ENCODE measurements at regions not wholly inside any gene's neighbourhood (a gene's known extent, or its start where the extent isn't known, plus 50 kb on each side); places are given as distances from the start of the nearest gene placed in this dataset.
A peak's percentile ranks its signal among the peaks of the same experiment; 100 is the strongest.

DNA sequence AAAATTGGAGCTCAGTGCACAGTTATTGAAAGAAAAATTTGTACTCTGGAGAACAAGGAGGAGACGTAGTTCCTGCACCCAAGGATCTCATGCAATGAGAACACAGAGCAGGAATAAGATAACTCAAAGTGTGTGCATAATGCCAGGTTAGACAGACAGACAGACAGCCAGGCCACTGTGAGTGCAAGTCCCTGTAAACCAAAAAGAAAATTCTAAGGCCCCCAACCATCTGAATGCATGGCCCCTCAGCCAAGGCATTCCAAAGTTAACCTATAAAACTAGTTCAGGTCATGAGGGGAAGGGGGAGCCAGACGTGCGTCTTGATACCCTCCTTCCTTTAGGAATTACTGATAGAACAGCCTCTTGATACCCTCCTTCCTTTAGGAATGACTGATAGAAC, 94.5 kb upstream of the ENPP6 start:
- Histone ChIP-seq H4K20me1 (ENCODE audit: control insufficient read depth, insufficient read depth, low read depth, low read length) (no peaks in the 10 kb centered on the region), H3K79me2 (ENCODE audit: control insufficient read depth, low read length) (no peaks in the 10 kb centered on the region), H3K9me2 (replicated peaks; ENCODE audit: control insufficient read depth, low read length) (no peaks in the 10 kb centered on the region), H3K27ac (ENCODE audit: low read depth, low read length) (no peak overlapping the region), H3K4me3 (ENCODE audit: low read length) (no peak overlapping the region), H3K36me3 (ENCODE audit: control insufficient read depth, low read length) (no peaks in the 10 kb centered on the region), H3K9me3 (ENCODE audit: control insufficient read depth, insufficient read depth, low read length) (no peaks in the 10 kb centered on the region), H3K27me3 (ENCODE audit: control insufficient read depth, low read length) (peaks cover 9% of the 10 kb centered on the region), H3F3A (ENCODE audit: control insufficient read depth, insufficient read depth) (no peaks in the 10 kb centered on the region), H3K4me2 (ENCODE audit: low read length) (no peak overlapping the region), H3K4me1 (ENCODE audit: control insufficient read depth, low read length) (peaks cover 41% of the 10 kb centered on the region)
- TF ChIP-seq, protein P1, sequence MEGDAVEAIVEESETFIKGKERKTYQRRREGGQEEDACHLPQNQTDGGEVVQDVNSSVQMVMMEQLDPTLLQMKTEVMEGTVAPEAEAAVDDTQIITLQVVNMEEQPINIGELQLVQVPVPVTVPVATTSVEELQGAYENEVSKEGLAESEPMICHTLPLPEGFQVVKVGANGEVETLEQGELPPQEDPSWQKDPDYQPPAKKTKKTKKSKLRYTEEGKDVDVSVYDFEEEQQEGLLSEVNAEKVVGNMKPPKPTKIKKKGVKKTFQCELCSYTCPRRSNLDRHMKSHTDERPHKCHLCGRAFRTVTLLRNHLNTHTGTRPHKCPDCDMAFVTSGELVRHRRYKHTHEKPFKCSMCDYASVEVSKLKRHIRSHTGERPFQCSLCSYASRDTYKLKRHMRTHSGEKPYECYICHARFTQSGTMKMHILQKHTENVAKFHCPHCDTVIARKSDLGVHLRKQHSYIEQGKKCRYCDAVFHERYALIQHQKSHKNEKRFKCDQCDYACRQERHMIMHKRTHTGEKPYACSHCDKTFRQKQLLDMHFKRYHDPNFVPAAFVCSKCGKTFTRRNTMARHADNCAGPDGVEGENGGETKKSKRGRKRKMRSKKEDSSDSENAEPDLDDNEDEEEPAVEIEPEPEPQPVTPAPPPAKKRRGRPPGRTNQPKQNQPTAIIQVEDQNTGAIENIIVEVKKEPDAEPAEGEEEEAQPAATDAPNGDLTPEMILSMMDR (IDR thresholded peaks at IDR 0.05; ENCODE audit: low read depth, low read length, poor library complexity, severe bottlenecking): no peak
- no peak for TF ChIP-seq EZH2phosphoT487 (IDR thresholded peaks at IDR 0.05; ENCODE audit: borderline replicate concordance, low read length)

DNA sequence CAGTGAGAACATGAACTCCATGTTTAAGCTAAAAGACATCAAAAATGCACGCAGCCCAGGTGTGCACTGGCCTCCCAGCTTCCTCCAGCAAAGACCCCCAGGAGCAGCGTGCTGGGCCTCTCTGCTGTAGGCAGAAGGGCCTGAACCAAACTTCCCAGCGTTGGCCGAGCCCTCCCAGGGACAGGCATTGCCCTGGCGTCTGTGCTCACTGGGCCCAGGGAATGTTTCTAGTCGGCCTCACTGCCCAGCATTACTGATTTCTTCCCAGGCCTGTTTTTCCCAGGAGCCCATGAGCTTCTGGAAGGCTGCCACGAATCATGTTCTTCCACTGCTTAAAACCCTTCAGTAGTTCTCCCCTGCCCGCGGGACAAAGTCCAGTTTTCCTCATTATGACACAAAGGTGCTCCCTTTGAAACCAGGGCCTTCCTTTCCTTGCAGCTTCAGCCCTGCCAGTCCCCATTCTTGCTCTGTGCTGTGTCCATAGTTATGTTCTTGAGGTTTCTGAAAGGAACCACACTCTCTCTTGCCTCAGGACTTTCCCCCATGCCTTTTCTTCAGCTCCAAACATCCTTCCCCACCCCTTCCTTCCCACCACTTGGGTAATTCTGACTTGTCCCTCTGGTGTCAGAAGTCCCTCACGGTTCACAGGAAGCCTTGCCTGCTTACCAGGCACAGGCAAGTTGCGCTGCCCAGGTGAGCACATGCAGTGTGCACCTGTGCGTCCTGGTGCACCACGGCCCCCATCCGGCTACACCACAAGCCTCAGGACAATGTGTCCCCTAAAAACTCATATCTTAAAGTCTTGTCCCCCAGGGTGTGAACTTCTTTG, 93.4 kb upstream of the ENPP6 start:
- Histone ChIP-seq H3K9me3 (ENCODE audit: control insufficient read depth, insufficient read depth, low read length) (no peaks in the 10 kb centered on the region), H3K79me2 (ENCODE audit: control insufficient read depth, low read length) (no peaks in the 10 kb centered on the region), H3K27me3 (ENCODE audit: control insufficient read depth, low read length) (peaks cover 9% of the 10 kb centered on the region), H3K4me1 (ENCODE audit: control insufficient read depth, low read length) (peaks cover 41% of the 10 kb centered on the region), H3K36me3 (ENCODE audit: control insufficient read depth, low read length) (no peaks in the 10 kb centered on the region), H3K27ac (ENCODE audit: low read depth, low read length) (no peak overlapping the region), H3K4me3 (ENCODE audit: low read length) (no peak overlapping the region), H3F3A (ENCODE audit: control insufficient read depth, insufficient read depth) (no peaks in the 10 kb centered on the region), H3K9me2 (replicated peaks; ENCODE audit: control insufficient read depth, low read length) (no peaks in the 10 kb centered on the region), H3K4me2 (ENCODE audit: low read length) (no peak overlapping the region), H4K20me1 (ENCODE audit: control insufficient read depth, insufficient read depth, low read depth, low read length) (no peaks in the 10 kb centered on the region)
- TF ChIP-seq, protein P1 (IDR thresholded peaks at IDR 0.05; ENCODE audit: low read depth, low read length, poor library complexity, severe bottlenecking): no peak
- no peak for TF ChIP-seq EZH2phosphoT487 (IDR thresholded peaks at IDR 0.05; ENCODE audit: borderline replicate concordance, low read length)

DNA sequence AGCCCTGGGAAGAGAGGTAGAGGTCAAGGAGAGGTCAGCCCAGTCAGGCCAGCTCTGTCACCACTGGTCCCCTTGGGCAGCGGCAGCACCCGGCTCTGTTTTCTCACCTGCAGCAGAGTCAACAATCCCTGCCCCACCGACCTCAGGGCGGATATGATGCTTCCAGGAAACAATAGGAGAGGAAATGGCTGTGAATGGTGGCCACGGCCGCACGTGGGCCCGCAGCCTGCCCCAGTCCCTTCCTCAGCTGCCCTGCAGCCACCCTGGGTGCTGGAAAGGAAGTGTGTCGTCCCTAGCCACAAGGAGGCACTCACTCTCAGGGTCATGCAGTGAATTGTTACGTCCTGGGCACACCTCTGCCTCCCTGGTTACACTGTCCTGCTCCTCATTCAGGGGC, 92.5 kb upstream of the ENPP6 start:
- H3F3A ChIP-seq (ENCODE audit: control insufficient read depth, insufficient read depth): no peaks in the 10 kb centered on the region
- no peak for TF ChIP-seq EZH2phosphoT487 (IDR thresholded peaks at IDR 0.05; ENCODE audit: borderline replicate concordance, low read length)
- TF ChIP-seq, protein P1 (IDR thresholded peaks at IDR 0.05; ENCODE audit: low read depth, low read length, poor library complexity, severe bottlenecking): peak; percentile 64
- peaks cover 33% of the 10 kb centered on the region for H3K4me1 ChIP-seq (ENCODE audit: control insufficient read depth, low read length)
- peaks cover 9% of the 10 kb centered on the region for H3K27me3 ChIP-seq (ENCODE audit: control insufficient read depth, low read length)
- no peak overlapping the region for H3K4me3 ChIP-seq (ENCODE audit: low read length)
- no peaks in the 10 kb centered on the region for H3K9me2 ChIP-seq (replicated peaks; ENCODE audit: control insufficient read depth, low read length)
- no peaks in the 10 kb centered on the region for H3K9me3 ChIP-seq (ENCODE audit: control insufficient read depth, insufficient read depth, low read length)
- H3K79me2 ChIP-seq (ENCODE audit: control insufficient read depth, low read length): no peaks in the 10 kb centered on the region
- H4K20me1 ChIP-seq (ENCODE audit: control insufficient read depth, insufficient read depth, low read depth, low read length): no peaks in the 10 kb centered on the region
- H3K36me3 ChIP-seq (ENCODE audit: control insufficient read depth, low read length): no peaks in the 10 kb centered on the region
- no peak overlapping the region for H3K4me2 ChIP-seq (ENCODE audit: low read length)
- H3K27ac ChIP-seq (ENCODE audit: low read depth, low read length): no peak overlapping the region
